ENCODE measurements at regions not wholly inside any gene's neighbourhood (a gene's known extent, or its start where the extent isn't known, plus 50 kb on each side); places are given as distances from the start of the nearest gene placed in this dataset.

GRCh38 chr15:25238716-25239470 is 199.9 kb downstream of the UBE3A start:
- H3K27ac Mint-ChIP-seq = no peak overlapping the region
- CTCF ChIA-PET = no interaction called here
- POLR2A ChIA-PET = no interaction called here
- intact Hi-C loops (cut with micrococcal nuclease) = no loop called here
- no peak for ATAC-seq
- H3K4me1 Mint-ChIP-seq (ENCODE audit: low read depth) = no peaks in the 10 kb centered on the region
- no peaks in the 10 kb centered on the region for H3K36me3 Mint-ChIP-seq (ENCODE audit: low read depth)
- H3K4me3 Mint-ChIP-seq = no peak overlapping the region
- TF ChIP-seq CTCF (IDR thresholded peaks at IDR 0.05) = no peak
- peaks cover 4% of the 10 kb centered on the region for H3K9me3 Mint-ChIP-seq
- no peak for DNase-seq
- H3K27me3 Mint-ChIP-seq = no peaks in the 10 kb centered on the region

GRCh38 chr15:25239471-25240345 is 199.1 kb downstream of the UBE3A start:
- ChIA-PET POLR2A (interaction anchor here (0.9 kb wide), 1 partner anchor 13 kb away, joined by 3 read pairs; no protein-coding TSS in a partner anchor), CTCF (no interaction called here)

GRCh38 chr15:25240461-25241021 is 198.3 kb downstream of the UBE3A start:
- Mint-ChIP-seq H3K36me3 (ENCODE audit: low read depth) (no peaks in the 10 kb centered on the region), H3K9me3 (peaks cover 4% of the 10 kb centered on the region), H3K4me3 (no peak overlapping the region), H3K27me3 (no peaks in the 10 kb centered on the region), H3K4me1 (ENCODE audit: low read depth) (no peaks in the 10 kb centered on the region), H3K27ac (no peak overlapping the region)
- ChIA-PET CTCF (no interaction called here), POLR2A (interaction anchor here (0.6 to 0.9 kb wide), 2 partner anchors 12 to 32 kb away, joined by 3 read pairs; no protein-coding TSS in a partner anchor)
- DNase-seq (no peak), ATAC-seq (no peak)
- intact Hi-C loops (cut with micrococcal nuclease) = no loop called here
- no peak for TF ChIP-seq CTCF (IDR thresholded peaks at IDR 0.05)

More at GRCh38 chr15:25239471-25240345, 199.1 kb downstream of the UBE3A start:
- Mint-ChIP-seq H3K9me3 (peaks cover 4% of the 10 kb centered on the region), H3K4me1 (ENCODE audit: low read depth) (no peaks in the 10 kb centered on the region), H3K27me3 (no peaks in the 10 kb centered on the region), H3K36me3 (ENCODE audit: low read depth) (no peaks in the 10 kb centered on the region), H3K27ac (no peak overlapping the region), H3K4me3 (no peak overlapping the region)
- ATAC-seq = no peak
- no peak for DNase-seq
- no peak for TF ChIP-seq CTCF (IDR thresholded peaks at IDR 0.05)
- intact Hi-C loops (cut with micrococcal nuclease) = no loop called here

- CTCF ChIA-PET = no interaction called here
- Mint-ChIP-seq H3K27ac (no peak overlapping the region), H3K9me3 (peaks cover 4% of the 10 kb centered on the region), H3K27me3 (no peaks in the 10 kb centered on the region), H3K36me3 (ENCODE audit: low read depth) (no peaks in the 10 kb centered on the region), H3K4me3 (no peak overlapping the region), H3K4me1 (ENCODE audit: low read depth) (no peaks in the 10 kb centered on the region)
- no peak for TF ChIP-seq CTCF (IDR thresholded peaks at IDR 0.05)
- DNase-seq (no peak), ATAC-seq (no peak)
- intact Hi-C loops (cut with micrococcal nuclease) = no loop called here
- POLR2A ChIA-PET = interaction anchor here (0.6 kb wide), 1 partner anchor 32 kb away, joined by 3 read pairs; no protein-coding TSS in a partner anchor
Measured at GRCh38 chr15:25241241-25241801, 197.5 kb downstream of the UBE3A start.
